GM19468 (cell line): ENCODE measurements at regions not wholly inside any gene's neighbourhood (a gene's known extent, or its start where the extent isn't known, plus 50 kb on each side); places are given as distances from the start of the nearest gene placed in this dataset.

Source experiments
- ATAC-seq: cut with Tn5 transposase; IDR thresholded peaks from one replicate; pipeline ENCODE4 v1.9.1; 2021; ENCODE audit warnings: mild to moderate bottlenecking, moderate library complexity, moderate number of reproducible peaks; ENCODE audit not compliant: unreplicated experiment; ENCODE audit errors: extremely low read depth

- no peak for ATAC-seq
Measured at GRCh38 chr1:59151860-59152259, 145.0 kb upstream of the FGGY start.

GRCh38 chr1:59152511-59152910, 144.4 kb upstream of the FGGY start:
- no peak for ATAC-seq

GRCh38 chr1:59154401-59154800, 142.5 kb upstream of the FGGY start:
- no peak for ATAC-seq

GRCh38 chr1:59155351-59155750, 141.5 kb upstream of the FGGY start:
- no peak for ATAC-seq

- no peak for ATAC-seq
Measured at GRCh38 chr1:59156051-59156450, 140.8 kb upstream of the FGGY start.

GRCh38 chr1:59156526-59157199, 140.2 kb upstream of the FGGY start:
- no peak for ATAC-seq

GRCh38 chr1:59158321-59158720, 138.6 kb upstream of the FGGY start:
- ATAC-seq, result no peak

- no peak for ATAC-seq
Measured at GRCh38 chr1:59159557-59160203, 137.2 kb upstream of the FGGY start.

GRCh38 chr1:59161136-59161535, 135.8 kb upstream of the FGGY start:
- no peak for ATAC-seq

GRCh38 chr1:59162665-59163064, 134.2 kb upstream of the FGGY start:
- ATAC-seq, result no peak

GRCh38 chr1:59163268-59164092, 133.4 kb upstream of the FGGY start:
- ATAC-seq, result no peak

- no peak for ATAC-seq
Measured at GRCh38 chr1:59164371-59164770, 132.5 kb upstream of the FGGY start.

- no peak for ATAC-seq
Measured at GRCh38 chr1:59165353-59165752, 131.5 kb upstream of the FGGY start.

- no peak for ATAC-seq
Measured at GRCh38 chr1:59169703-59170102, 127.2 kb upstream of the FGGY start.

GRCh38 chr1:59170659-59171058, 126.2 kb upstream of the FGGY start:
- no peak for ATAC-seq

- no peak for ATAC-seq
Measured at GRCh38 chr1:59171788-59172187, 125.1 kb upstream of the FGGY start.

GRCh38 chr1:59172693-59173092, 124.2 kb upstream of the FGGY start:
- ATAC-seq, result no peak

- no peak for ATAC-seq
Measured at GRCh38 chr1:59173721-59174120, 123.2 kb upstream of the FGGY start.

GRCh38 chr1:59176471-59176870, 120.4 kb upstream of the FGGY start:
- ATAC-seq, result no peak

- no peak for ATAC-seq
Measured at GRCh38 chr1:59177756-59178155, 119.1 kb upstream of the FGGY start.
